Glomerular endothelial cell (primary cell): ENCODE measurements at regions not wholly inside any gene's neighbourhood (a gene's known extent, or its start where the extent isn't known, plus 50 kb on each side); places are given as distances from the start of the nearest gene placed in this dataset.

Source experiments
- DNase-seq: peaks from one replicate; pipeline ENCODE4 v3.0.0-alpha.2; 2011; ENCODE audit warnings: low read depth, low spot score; ENCODE audit errors: extremely low read depth

DNA sequence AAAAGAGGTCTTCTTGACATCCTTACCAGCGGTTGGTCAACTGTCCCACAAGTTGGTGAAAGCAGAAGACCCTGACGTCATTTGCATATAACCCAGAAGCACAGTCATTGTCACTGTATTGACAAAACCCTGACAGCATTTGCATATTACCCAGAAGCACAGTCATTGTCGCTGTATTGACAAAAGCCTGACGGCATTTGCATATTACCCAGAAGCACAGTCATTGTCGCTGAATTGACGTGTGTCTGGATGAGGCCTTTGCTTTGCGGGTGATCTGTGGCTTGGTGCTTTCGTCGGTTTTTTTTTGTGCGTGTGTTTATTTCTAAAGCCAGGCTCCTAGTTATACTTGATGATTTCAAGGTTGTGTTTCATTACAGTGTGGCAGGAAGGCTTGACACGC, 1145.2 kb downstream of the BRD1 start:
- no peak for DNase-seq

DNA sequence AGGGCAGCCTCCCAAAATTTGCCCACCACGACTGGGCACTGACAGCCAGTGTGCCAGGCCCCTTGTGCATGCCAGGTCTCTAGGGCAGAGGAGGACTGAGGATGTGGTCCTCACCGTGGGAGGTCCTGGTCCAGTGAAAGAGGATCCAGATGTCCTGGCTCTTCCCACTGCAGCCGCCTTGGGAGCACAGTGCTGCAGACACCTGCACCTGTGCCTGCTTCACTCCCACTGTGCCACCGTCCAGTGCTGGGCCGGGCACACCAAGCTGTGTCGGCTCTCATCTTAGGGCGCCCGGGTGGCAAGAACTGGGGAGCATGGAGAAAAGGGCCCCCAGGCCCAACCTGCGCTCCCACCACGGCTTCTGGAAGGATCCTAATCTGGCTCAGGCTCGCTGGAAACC, 1147.1 kb downstream of the BRD1 start:
- DNase-seq = no peak

DNA sequence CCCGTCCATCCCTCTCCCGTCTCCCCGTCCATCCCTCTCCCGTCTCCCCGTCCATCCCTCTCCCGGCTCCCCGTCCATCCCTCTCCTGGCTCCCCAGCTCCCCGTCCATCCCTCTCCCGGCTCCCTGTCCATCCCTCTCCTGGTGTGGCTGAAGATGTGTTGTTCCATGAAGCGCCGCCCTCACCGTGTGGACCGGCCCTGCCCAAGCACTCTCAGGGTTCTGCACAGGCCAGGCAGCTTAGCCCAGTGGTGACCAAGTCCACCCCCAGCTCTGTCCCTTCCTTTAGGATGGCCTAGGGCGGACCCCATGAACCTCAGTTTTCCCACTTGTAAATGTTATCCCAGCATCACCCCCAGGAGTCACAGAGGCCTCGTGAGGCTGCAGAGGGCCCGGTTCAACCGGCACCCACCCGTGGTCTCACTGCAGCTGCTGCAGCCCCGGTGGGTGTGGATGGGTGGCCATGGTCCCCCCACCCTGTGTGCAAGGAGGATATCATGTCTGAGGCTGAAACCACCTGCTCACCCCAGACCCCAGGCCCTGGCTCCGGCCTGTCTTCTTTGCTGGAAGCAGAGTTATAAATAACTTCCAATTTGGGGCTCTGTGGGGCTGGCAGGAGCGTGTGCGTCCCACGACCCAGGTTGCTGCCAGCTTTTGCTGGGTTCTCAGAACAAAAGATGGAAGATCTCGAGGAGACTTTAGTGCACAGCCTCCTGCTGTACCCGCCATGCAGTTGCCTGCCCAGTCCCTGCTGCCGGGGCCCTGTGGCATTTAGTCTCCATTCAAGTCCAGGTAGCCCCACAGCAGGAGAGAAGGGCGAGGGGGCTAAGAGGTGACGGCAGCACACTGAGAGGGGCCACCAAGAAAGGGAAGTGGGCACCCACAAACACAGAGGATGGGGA, 1147.8 kb downstream of the BRD1 start:
- no peak for DNase-seq

DNA sequence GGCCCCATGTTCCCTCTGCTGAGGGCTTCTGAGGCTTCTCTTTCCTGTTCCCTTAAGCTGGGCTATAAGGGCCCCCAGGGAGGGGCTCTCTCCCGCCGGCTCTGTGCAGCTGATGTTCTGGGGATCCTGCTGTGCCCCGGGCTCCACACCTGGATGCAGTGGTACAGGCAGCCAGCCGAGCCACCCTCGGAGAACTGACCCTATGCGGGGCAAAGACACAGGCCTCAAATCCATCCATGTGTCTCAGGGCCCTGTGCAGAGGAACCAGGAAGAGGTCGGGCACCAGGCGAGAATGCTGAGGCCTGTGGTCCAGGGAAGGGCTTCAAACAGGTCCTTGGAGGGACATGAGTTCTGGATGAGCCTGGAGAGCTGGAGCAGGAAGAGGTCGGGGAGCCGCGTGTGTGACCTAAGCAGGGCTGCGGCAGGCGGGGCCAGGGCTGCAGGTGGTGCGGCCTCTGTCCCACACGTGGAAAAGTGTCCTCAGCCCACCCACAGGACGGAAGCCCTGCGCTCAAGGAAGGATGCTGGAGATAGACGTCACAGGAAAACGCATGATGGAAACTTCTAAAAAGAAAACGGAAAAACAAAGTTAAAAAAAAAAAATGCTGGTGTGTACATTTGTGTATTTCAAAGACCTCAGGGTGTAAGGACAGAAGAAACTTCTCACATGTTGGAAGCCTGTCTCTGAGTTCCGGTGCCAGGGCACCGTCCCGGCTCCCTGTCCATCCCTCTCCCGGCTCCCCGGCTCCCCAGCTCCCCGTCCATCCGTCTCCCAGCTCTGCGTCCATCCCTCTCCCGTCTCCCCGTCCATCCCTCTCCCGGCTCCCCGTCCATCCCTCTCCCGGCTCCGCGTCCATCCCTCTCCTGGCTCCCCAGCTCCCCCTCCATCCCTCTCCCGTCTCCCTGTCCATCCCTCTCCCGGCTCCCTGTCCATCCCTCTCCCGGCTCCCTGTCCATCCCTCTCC, 1149.2 kb downstream of the BRD1 start:
- DNase-seq = no peak

DNA sequence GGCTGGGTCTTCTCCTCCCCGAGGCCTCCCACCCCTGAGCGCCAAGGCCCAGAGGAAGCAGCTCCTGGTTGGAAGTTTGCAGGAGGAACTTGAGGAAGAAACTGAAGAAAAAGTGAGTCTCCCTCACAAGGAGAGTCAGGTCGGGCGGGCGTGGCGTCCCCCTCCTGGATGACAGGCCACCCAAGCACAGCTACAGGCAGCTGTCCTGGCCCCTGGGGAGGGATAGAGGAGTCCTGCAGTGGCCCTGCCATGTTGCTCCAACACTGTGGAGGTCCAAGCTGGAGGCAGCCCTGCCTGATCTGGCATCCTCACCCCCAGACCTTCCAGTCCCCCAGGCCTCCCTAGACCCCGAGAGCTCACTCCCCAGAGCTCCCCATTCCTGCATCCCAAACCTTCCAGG, 1150.1 kb downstream of the BRD1 start:
- DNase-seq = no peak

DNA sequence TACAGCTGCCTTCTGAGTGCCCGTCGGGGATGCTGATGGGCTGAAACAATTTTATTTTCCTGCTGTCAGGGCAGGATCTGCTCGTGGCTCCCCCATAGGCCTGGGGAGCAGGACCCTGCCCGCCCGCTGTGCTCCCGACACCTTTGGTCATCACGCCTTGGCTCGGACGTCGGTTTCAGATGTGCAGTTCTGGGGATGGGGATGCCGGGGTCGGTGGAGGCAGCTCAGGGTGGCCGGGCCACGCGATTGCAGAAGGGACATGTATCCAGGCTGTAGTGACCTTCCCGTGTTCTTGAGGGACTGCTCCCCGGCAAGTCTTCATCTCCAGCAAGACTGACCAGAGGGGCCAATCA, 1150.5 kb downstream of the BRD1 start:
- no peak for DNase-seq

DNA sequence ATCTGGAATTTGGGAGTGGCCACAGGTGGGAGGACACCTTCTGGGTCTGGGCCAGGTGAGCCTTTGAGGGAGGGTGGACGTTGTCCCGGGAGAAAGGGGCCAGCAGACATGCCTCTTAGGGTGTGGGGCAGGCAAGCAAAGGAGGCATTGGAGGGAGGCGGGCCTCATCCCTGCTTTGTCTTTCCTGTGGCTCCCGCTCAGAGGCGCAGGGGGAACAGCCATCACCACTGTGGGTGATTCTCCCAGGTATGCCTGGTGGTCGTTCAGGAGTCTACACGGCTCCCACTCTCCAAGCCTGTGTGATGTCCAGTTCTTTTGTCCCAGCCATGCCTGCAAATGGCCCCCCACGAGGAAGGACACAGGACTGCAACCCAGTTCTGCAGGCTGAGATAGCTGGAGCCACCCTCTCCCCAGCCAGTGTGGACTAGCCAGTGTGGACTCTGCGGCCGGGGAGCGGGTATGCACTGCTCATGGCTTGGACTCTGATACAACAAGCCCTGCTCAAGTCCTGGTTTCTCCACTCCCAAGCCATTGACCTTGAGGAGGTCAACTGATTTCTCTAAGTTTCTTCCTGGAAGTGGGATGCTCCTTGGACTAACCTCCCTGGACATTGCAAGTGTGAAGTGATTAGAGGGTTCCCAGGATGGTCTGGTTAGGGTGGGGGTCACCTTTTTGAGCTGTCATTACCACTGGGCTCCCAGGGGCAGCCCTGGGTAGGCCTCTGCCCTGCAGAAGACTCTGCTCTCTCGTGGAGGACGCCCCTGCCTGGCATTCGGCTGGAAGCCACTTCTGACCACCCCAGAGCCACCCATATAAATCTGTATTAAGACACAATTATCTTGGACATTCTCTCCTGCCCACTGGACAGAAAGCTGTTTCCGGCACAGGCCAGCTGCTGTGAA, 1151.2 kb downstream of the BRD1 start:
- DNase-seq = no peak

DNA sequence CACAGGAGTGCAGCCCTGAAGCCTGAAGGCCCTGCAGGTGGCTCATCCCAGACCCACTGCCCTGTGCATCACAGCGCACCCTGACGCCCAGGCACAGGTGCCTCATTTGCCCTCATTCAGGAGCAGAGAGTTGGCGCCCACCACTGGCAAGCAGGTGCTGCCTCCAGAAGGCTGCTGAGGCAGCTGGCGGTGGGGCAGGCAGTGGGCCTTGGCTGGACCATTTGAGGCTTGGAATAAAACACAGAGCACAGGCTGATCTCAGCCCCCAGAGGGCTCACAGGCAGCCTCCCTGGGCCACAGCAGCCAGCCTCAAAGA, 1151.9 kb downstream of the BRD1 start:
- no peak for DNase-seq

DNA sequence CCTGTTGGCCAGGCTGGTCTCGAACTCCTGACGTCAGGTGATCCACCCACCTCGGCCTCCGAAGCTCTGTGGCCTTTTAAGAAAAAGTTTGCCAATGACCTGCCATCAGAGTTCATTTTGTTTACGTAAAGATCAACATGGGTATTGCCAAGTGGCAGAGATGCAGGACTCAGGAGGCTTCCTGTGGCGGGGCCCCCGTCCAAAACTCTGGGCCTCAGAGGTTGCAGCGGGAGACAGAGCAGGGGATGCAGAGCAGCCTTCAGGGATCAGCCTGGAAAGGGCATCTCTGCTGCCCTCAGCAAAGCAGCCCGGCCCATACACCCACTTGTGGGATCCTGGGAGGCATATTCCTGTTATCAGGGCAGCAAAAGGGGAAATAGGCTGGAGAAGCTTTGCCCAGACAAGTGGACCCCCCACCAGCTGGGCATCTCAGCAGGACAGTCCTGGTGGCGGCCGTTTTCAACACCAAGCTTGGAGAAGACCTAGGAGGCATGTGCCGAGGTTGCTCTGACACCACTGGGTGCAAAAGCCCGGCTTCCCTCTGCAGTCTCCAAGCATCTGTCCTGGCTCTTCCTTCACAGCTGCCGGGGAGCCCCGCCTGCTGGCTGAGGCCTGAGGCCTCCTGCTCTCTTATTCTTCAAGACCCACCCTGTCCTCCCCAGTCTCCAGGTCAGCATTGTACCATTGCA, 1152.4 kb downstream of the BRD1 start:
- DNase-seq = no peak

DNA sequence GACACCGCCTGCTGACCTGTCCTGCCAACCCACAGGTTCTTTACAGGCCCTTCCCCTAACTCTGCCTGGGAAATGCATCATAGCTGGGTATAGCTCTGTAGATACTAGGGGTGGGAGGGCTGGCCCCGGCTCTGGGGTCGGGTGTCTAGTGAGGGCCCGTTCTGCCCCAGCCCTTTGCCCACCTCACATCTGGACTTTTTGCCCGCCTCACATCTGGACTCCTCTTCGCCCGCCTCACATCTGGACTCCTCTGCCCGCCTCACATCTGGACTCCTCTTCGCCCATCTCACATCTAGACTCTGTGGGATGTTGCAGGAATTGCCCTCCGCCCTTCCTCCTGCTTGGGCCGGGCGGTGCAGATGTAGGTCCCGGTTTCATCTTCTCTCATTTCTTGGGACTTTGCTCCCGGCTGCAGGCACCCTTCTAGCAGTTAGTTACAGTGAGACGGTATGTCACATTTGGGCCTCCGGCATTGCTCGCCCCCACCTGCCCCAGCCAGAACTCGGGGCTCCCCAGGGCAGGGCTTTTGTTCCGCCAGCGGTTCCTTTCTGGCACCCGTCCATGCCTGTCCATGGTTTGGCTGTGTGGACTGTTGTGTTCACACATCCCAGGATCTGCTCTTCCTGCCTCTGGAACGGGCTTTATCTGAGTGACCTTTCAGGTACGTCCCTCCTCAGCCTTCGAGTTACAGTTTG, 1153.7 kb downstream of the BRD1 start:
- DNase-seq = no peak

DNA sequence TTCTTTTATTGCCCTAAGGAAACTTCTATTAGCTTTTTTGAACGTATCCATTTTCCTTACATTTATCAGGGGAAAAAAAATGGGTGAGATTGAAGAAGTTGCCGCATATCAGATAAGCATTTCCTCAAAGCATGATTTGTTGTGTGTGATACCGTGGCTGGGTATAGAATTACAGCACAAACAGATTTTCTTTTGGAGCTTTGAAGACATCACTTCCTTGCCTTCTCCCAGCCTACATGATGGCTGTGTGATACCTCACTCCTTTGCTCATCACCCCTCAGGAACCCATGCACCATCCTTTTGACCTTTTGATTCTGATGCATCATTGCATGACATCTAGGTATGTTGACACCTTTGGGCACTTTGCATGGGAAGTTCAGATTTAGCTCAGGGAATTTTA, 1155.3 kb downstream of the BRD1 start:
- no peak for DNase-seq

DNA sequence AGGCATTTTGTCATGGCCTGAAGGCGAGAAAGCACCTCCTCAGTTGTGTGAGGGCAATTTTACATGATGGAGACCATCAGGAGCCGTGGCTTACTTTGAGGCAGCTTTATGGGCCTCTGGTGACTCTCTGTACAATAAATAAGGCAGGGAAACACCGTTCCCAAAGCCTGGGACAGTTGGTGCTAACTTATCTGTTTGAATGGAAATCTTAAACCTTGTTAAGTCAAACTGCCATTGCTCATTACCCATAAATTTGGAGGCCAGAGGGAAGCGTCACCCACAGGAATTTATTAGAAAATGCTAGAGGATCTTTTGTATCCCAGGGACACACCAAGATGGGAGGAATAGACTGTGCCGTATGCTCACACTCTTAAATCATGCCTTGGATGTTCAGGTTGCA, 1156.9 kb downstream of the BRD1 start:
- DNase-seq = no peak

DNA sequence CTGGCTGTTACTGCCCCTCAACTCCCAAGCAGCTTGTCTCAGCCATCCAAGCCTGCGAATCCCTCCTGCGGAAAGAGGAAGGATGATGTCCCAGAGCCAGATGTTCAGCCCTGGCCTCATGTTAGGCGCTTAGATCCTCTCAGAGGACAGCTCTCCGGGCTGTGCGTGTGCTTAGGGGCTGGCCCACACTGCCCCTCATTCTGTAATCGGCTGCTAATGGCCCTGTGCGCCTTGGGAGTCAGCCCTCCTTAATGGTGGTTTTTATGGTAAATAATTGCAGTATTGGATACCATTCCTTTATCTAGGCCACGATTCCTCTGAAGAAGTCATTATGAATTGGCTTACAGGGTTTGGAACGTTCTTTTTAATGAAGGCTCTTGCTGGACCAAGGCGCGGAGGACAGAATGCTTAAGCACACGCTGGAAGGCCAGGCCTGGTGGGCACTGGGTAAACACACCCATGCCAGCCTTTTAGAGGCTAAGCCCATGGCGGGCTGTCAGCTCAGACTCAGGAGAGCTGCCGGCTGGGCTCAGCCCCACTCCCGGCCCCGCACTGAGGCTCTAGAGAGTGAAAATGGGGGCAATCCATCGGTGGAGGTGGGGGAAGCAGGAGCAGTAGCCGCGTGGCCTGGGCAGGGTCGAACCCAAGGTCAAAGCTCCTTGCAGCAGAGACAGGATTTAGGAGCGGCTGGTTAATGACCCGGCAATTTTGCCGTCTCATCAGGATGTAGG, 1157.5 kb downstream of the BRD1 start:
- DNase-seq = no peak

DNA sequence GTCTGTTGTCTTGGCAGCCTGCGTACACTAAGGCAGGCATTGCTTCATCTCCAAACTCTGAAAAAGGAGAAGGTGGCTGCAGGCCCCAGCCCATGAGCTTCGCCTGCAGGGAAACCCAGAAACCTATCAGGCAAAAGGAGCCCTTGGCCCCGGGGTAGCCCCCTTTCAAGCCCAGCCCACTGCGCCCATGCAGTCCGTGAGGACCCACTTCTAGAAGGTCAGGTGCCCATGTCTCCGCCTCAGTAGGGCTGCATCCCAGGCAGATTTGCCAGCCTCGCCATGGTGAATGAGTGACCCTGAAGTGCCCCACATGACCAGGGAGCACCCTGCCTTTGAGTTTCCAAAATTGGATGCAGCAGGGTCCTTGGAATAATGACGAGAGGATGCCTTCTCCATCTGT, 1158.4 kb downstream of the BRD1 start:
- no peak for DNase-seq

DNA sequence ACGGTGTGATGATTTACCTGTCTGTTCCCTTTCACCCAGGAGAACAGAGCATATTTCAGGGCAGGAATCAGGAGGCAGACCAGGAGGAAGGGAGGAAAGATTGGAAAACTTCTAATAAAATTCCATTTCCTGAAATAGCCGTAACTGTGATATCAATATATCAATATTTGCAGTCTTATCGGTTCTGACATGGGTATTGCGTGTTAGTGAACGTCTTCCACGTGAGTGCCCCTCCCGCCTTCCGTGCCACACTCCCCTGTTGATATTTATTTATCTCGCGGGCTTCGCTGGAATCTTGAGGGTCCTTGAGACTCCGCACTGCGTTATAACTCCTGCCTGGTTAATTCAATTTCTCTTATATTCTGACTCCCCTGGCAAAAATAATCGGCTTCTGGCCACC, 1160.4 kb downstream of the BRD1 start:
- DNase-seq = no peak

DNA sequence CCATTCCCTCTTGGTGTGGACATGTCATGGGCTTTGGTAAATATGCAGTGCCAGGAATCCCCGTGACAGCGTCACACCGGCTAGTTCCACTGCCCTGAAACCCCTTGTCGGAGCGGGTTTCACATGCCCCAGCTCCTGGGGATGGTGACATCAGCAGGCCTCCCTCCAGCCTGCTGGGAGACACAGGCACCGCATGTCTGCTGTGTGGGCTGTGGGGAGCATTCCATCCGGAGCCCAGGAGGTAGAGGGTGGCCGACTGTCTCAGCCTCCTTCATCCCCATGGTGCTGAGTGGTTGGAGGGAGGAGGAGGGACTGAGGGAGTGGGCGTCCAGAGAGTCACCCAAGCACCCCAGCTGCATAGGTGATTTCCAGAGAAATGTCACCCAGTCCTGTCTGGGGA, 1161.1 kb downstream of the BRD1 start:
- no peak for DNase-seq

DNA sequence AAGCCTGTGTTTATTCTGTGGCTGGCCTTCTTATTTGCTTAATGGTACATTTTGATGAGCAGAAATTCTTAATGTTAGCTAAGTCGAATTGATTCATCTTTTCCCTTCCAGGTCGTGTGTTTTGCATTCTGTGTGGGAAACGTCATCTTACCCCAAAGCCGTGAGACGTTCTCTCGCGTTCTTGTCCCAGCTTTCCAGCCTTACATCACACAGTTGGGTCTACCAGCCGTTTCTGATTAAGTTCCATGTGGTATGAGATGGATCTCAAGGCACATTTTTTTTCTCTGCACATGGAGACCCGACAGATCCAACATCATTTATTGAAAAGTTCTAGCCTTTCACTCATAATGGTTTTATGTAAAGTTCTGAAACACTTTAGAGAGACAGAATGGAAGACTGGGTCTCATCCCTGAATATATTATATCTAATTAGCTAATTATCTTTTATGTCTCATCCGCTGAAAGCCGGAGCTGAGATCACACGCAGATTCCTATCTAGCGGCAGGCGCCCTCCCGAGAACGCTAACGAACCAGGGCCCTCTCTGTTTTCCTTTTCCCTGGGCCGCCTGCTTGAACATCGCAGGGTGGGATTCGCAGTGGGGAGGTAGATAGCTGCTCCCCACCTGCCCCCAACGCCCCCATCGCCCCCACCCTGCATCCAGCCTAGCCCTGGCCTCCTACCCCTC, 1162.2 kb downstream of the BRD1 start:
- DNase-seq = no peak

DNA sequence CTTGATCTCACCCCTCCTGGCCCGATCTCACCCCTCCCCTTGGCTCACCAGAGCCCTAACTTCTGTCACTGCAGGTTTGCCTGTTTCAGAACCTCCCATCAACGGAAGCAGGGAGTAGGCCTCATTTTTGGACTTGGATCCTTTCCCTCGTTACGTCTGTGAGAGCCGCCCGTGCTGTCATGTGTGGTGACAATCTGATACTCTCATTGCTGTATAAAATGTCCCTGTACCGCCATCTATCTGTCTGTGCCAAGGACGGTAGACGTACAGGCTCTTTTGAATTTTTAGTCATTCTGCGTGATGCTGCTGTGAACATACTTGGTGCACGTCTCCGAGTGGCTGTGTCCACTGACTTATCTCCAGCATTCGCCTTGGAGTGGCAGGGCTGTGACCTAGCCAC, 1163.1 kb downstream of the BRD1 start:
- no peak for DNase-seq

DNA sequence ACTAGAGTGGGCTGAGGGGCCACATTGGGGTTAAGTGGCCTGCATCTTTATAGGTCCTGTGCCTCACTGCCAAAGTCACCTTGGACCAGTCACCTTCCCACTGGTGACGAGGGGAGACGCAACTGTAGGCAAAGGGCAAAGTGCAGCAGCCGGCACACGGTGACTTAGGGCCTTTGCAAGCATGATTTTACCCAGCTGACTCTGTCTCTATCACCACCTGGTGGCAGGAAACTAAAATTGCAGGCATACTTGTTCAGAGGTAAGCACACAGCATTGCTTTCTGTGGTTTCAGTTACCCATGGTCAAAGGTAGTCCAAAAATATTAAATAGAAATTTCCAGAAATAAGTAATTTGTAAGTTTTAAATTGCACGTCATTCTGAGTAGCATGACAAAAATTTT, 1164.4 kb downstream of the BRD1 start:
- no peak for DNase-seq
